ENCODE measurements at regions not wholly inside any gene's neighbourhood (a gene's known extent, or its start where the extent isn't known, plus 50 kb on each side); places are given as distances from the start of the nearest gene placed in this dataset.
"Not testable (repeated sequence)": the region's sequence is repeated elsewhere in the genome, so short reads cannot be mapped to it uniquely, and the experiment has no call there.

- no peak for DNase-seq (ENCODE audit: low spot score)
Observed at GRCh38 chr13:89486709-89487108, 1815.5 kb downstream of the SLITRK5 start.

GRCh38 chr13:89490661-89491060, 1819.5 kb downstream of the SLITRK5 start:
- no peak for DNase-seq (ENCODE audit: low spot score)

- no peak for DNase-seq (ENCODE audit: low spot score)
Observed at GRCh38 chr13:89496478-89496877, 1825.3 kb downstream of the SLITRK5 start.

GRCh38 chr13:89497658-89498057, 1826.5 kb downstream of the SLITRK5 start:
- DNase-seq (ENCODE audit: low spot score) = no peak

GRCh38 chr13:89502286-89502685, 1831.1 kb downstream of the SLITRK5 start:
- no peak for DNase-seq (ENCODE audit: low spot score)

- DNase-seq (ENCODE audit: low spot score) = no peak
Observed at GRCh38 chr13:89514534-89515312, 1832.8 kb upstream of the MIR17HG start.

- no peak for DNase-seq (ENCODE audit: low spot score)
Observed at GRCh38 chr13:89515948-89516347, 1831.5 kb upstream of the MIR17HG start.

GRCh38 chr13:89518289-89519077, 1829.0 kb upstream of the MIR17HG start:
- DNase-seq (ENCODE audit: low spot score) = no peak

GRCh38 chr13:89520468-89520867, 1827.0 kb upstream of the MIR17HG start:
- DNase-seq (ENCODE audit: low spot score) = no peak

- DNase-seq (ENCODE audit: low spot score) = not testable (repeated sequence)
Observed at GRCh38 chr13:89521672-89522071, 1825.8 kb upstream of the MIR17HG start.

- no peak for DNase-seq (ENCODE audit: low spot score)
Observed at GRCh38 chr13:89541091-89542030, 1806.1 kb upstream of the MIR17HG start.

GRCh38 chr13:89550938-89551337, 1796.5 kb upstream of the MIR17HG start:
- DNase-seq (ENCODE audit: low spot score) = no peak

GRCh38 chr13:89554801-89555200, 1792.7 kb upstream of the MIR17HG start:
- no peak for DNase-seq (ENCODE audit: low spot score)

GRCh38 chr13:89565476-89566100, 1781.9 kb upstream of the MIR17HG start:
- DNase-seq (ENCODE audit: low spot score) = no peak

GRCh38 chr13:89567025-89567424, 1780.5 kb upstream of the MIR17HG start:
- no peak for DNase-seq (ENCODE audit: low spot score)

GRCh38 chr13:89568276-89568675, 1779.2 kb upstream of the MIR17HG start:
- DNase-seq (ENCODE audit: low spot score) = no peak

GRCh38 chr13:89568746-89569145, 1778.7 kb upstream of the MIR17HG start:
- no peak for DNase-seq (ENCODE audit: low spot score)

GRCh38 chr13:89571676-89572075, 1775.8 kb upstream of the MIR17HG start:
- DNase-seq (ENCODE audit: low spot score) = no peak

- no peak for DNase-seq (ENCODE audit: low spot score)
Observed at GRCh38 chr13:89574077-89574476, 1773.4 kb upstream of the MIR17HG start.

- no peak for DNase-seq (ENCODE audit: low spot score)
Observed at GRCh38 chr13:89577301-89577700, 1770.2 kb upstream of the MIR17HG start.

- DNase-seq (ENCODE audit: low spot score) = no peak
Observed at GRCh38 chr13:89584058-89584620, 1763.3 kb upstream of the MIR17HG start.

Data from AG08396 (cell line).